D721Med (cell line): ENCODE measurements at regions not wholly inside any gene's neighbourhood (a gene's known extent, or its start where the extent isn't known, plus 50 kb on each side); places are given as distances from the start of the nearest gene placed in this dataset.

ENCODE experiments used
- DNase-seq: peaks from one replicate; pipeline ENCODE4 v3.0.0; 2011; ENCODE audit warnings: low spot score; ENCODE audit not compliant: insufficient read length
- FAIRE-seq: peaks from 2 replicates; lab custom pipeline; 2011; peaks lifted over from hg19 to GRCh38; lab: Jason Lieb, UNC
- CTCF ChIP-seq: IDR thresholded peaks from 2 replicates; pipeline ENCODE4 v1.5.1; 2012; ENCODE audit warnings: mild to moderate bottlenecking, control low read depth; ENCODE audit not compliant: insufficient read depth; ENCODE audit errors: missing control alignments

- no peak for FAIRE-seq
- DNase-seq = no peak
- TF ChIP-seq CTCF = no peak
These were observed 1613.8 kb downstream of the MAT2B start for GRCh38 chr5:165119175-165119574.

DNA sequence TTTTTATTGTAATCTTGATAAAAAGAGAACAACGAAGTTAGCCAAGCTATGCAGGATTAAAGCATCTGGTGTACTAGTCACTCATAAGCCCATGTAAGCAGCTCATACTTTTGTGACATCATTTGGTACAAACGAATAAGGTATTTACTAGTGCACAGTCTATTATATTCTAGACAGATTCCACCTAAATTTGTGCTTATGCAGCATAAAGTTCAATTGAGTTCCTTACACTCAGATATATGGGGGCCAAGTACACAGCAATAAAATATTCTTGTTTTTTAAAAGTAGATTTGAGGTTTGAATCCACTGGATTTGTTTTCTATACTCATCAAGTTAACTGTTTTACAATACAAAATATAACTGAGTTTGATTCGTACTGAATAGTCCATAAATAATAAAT, 1621.2 kb downstream of the MAT2B start:
- DNase-seq (no peak), FAIRE-seq (no peak)
- TF ChIP-seq CTCF = no peak

DNA sequence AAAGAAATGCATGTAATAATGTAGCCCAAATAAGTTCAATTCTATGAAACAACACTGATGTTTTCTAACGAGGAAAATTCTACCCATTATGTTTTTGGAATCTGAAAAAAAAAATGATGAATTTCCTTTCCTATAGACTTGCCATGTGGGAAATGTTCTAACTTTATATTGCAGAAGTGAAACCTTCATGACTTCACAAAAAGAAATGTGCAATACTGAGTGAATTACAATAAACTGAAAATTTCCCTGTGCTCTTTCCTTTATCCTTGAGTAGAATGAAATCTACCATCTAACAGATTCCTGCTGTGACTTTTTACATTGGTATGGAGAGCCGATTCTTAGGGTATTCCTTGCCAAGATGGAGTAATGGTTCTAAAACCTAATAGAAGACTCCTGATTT, 1622.5 kb downstream of the MAT2B start:
- no peak for TF ChIP-seq CTCF
- DNase-seq (no peak), FAIRE-seq (no peak)

- TF ChIP-seq CTCF = no peak
- no peak for FAIRE-seq
These were observed 1625.2 kb downstream of the MAT2B start for GRCh38 chr5:165130656-165131055.

GRCh38 chr5:165134155-165134554, 1628.7 kb downstream of the MAT2B start:
- no peak for TF ChIP-seq CTCF
- FAIRE-seq = no peak
- no peak for DNase-seq

More at GRCh38 chr5:165130656-165131055, 1625.2 kb downstream of the MAT2B start:
- DNase-seq = no peak

DNA sequence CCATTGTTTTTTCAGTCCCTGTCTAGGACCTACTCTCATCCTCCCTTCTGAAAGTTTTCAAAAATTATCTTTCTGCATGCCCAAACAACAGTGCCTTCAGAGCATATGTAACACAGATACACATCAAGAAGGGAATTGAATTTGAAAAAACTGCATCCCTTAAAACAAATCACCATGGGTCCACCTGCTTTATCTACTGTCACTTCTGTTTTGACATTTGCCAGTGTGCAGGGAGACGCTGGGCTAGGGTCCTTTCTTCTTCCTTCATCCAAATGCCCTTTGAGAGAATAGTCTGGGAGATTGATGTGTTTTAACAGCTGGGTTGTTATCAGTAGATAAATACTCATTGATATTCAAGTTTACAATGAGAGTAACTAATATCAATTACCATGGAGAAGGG, 1630.1 kb downstream of the MAT2B start:
- FAIRE-seq (no peak), DNase-seq (no peak)
- TF ChIP-seq CTCF = no peak

DNA sequence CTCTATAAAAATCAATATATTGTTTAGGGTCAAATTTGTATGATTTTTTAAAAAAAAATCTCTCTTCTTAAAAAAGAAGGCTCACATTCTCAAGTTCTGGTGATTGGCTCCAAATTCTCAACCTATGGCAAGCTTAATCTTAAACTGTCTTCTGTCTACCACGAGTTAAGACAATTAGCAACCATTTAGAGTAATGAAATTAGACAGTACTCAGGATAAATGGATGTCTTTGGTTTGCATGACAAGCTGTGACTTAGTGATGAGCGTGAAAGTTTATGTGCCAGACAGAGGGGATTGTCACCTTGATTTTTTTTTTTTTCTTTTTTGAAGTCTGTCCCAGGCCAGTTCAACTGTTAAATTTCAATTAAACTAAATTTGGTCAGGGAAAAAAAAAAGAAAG, 1632.3 kb downstream of the MAT2B start:
- TF ChIP-seq CTCF = no peak
- FAIRE-seq = no peak

More for the DNA sequence above, 1632.3 kb downstream of the MAT2B start:
- no peak for DNase-seq
